ENCODE measurements at regions not wholly inside any gene's neighbourhood (a gene's known extent, or its start where the extent isn't known, plus 50 kb on each side); places are given as distances from the start of the nearest gene placed in this dataset.

DNA sequence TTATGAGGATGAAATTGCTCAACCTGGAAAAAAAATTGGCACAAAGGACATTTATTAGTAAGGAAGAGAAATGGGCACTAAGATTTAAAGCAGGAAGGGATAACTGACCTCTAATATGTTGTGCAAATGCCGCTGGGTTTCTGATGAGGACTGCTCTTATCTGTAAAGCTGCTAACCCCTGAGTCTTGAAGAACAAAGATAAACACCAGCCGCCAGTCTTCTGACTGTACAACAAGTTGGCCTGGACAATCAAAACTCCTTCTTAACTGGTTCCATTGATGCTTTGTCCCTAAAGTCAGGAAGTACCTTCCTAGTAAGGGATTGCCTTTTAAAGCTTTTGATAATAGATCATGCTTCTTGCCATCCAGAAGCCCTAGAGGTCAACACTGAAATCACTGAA, 301.8 kb downstream of the TRIB2 start:
- TF ChIP-seq GATA2 (IDR thresholded peaks at IDR 0.05; ENCODE audit: low read depth, low read length) = no peak
- TF ChIP-seq GATA3 (IDR thresholded peaks at IDR 0.05; ENCODE audit: low read depth, low read length) = no peak

Data from SH-SY5Y (cell line).